NCI-H2227 (cell line): ENCODE measurements at regions not wholly inside any gene's neighbourhood (a gene's known extent, or its start where the extent isn't known, plus 50 kb on each side); places are given as distances from the start of the nearest gene placed in this dataset.

Experiments
- DNase-seq: peaks from one replicate; lab custom pipeline; 2025; ENCODE audit not compliant: unreplicated experiment; lab: John Stamatoyannopoulos, UW

DNA sequence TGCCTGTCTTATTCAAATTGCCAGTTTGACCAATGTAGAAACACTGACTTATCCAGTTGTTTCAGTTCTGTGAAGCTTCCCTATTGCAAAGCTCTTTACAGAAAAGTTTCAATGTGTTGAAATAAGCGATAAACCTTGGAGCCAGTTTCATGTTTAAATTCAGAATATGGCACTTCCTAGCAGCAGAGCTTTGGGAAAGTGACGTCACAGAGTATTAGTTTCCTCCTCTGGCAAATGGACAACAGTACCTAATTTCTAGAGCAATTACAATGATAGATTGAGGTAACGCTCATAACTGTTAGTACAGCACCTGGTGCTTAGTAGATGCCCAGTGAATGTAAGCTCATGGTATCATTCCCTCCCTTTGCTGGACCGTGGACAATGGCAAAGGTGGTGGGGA lies 527.5 kb upstream of the DAB1 start:
- DNase-seq: no peak

DNA sequence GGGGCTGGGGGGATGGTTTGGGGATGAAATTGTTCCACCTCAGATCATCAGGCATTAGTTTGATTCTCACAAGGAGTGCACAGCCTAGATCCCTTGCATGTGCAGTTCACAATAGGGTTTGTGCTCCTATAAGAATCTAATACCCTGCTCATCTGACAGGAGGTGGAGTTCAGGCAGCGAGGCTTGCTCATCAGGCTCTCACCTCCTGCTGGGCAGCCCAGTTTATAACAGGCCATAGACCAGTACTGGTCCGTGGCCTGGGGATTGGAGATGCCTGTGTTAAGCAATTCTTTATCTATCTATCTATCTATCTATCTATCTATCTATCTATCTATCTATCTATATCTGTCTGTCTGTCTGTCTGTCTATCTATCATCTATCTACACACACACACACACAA lies 525.3 kb upstream of the DAB1 start:
- no peak for DNase-seq

DNA sequence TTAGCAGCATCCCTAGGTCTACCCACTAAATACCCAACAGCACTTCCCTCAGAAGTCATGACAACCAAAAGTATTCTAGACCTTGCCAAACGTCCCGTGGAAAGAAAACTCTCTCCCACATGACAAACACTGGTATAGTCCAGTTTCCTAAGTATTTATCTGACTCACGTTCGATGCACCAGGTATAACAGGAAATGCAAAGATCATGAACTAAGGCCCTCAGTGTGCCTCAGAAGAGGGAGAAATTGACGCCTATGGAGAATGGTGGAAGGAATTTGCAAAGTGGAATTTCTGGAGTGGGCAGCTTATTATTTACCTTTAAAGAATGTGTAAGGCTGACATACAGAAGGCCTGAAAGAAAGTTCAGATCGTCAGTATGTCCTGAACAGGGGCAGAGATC lies 523.6 kb upstream of the DAB1 start:
- DNase-seq: no peak

- no peak for DNase-seq
Measured at GRCh38 chr1:57945045-57945444, 521.2 kb upstream of the DAB1 start.

DNA sequence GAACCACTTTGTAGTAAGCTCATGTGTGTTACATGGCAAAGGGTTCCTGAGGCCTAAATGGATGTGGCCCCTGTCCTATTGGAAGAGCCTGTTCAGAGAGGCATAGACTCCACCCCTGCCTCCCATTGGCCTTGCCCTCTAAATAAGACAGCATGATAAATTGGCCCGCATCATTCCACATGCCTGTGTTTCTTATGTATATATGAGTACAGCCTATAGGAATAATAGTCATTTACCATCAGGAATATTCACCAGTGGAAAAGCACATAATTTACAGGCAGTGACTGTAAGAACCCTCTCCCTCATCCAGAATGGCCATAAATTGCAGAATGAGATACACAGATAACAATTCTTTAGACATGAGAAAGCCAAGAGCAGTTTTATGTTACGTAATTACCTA lies 519.5 kb upstream of the DAB1 start:
- no peak for DNase-seq

DNA sequence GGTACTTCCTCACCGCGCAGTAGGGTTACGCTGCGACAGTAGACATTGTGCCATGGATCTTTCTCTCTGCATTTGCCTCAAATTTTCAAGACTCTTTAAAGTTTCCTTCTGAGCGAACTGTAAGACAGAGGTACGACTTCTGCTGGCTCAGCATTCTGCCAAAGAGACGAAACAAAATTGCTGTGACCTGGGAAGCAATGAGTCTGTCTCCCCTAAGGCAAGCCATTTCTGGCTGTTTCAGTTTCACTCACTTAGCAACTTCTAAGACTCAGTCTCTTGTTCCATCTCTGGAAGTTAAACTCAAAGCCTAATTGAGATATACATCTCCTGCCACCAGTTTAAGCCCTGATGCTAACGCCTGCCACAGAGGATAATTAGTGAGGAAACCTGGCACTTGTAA lies 510.9 kb upstream of the DAB1 start:
- no peak for DNase-seq

GRCh38 chr1:57927003-57927402 lies 503.1 kb upstream of the DAB1 start:
- DNase-seq: no peak

DNA sequence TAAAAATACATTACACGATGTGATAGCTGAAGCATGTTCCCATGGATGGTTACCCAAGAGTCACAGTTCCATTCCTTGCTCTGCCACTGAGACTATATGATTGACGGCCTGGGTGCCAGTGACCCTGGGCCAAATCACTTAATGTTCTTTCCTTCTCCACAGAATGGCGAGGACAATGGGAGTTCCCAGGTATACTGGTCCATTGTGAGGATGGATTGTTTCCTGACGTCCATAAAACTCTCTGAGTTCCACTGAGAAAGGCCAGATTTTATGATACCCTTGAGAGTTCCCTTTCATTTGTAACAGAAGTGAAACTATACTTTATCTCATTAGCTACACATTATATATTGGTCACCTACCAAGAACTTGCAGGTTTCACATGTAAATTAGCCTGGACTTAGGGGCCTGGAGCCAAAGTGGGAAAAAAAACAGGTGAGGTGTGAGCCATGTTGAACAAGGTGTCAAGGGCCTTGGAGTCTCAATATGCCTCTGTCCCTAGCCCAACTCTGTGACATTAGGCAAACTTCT lies 502.2 kb upstream of the DAB1 start:
- DNase-seq: no peak

GRCh38 chr1:57925226-57925625 lies 501.4 kb upstream of the DAB1 start:
- no peak for DNase-seq

- DNase-seq: no peak
Measured at GRCh38 chr1:57922130-57922529, 498.3 kb upstream of the DAB1 start.

GRCh38 chr1:57916041-57916440 lies 492.2 kb upstream of the DAB1 start:
- DNase-seq: no peak

DNA sequence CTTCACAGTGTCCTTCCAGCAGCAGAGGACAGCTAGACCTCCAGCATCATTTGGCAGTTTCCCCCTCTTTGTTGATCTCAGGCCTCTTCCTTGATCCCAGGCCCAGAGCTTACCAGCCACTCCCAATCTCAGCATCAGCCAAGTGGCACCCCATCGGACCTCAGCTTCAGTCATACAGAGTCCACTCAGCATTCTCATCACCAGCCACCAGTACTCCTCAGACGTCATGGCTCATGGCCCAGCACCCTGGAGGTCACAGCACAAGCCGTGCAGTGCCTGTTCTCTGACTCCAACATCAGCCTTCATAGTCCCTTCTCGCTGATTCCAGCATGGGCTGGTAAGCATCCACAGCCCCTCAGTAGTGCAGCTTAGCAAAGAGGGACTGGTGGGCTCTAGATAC lies 487.6 kb upstream of the DAB1 start:
- DNase-seq: no peak

DNA sequence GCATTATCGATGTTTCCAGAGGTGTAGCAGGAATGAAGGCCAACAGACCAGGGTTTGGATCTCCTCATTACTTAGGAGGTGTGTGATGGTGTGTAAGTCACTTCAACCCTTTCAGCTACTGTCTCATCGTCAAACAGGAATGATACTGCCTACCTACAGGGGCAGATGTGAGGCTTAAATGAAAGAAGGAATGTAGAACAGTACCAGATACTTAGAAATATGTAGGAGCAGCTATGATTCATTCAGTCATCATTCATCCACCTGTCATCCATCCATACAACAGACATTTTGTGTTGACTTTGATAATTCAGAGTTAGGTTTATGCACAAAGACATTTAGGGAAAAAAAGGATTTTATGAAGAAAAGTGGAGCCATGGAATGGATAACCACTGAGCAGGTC lies 486.9 kb upstream of the DAB1 start:
- DNase-seq: peak; percentile 26

- peak; percentile 51 for DNase-seq
Measured at GRCh38 chr1:57910305-57910704, 486.4 kb upstream of the DAB1 start.

GRCh38 chr1:57908147-57908890 lies 484.5 kb upstream of the DAB1 start:
- peak; percentile 21 for DNase-seq

DNA sequence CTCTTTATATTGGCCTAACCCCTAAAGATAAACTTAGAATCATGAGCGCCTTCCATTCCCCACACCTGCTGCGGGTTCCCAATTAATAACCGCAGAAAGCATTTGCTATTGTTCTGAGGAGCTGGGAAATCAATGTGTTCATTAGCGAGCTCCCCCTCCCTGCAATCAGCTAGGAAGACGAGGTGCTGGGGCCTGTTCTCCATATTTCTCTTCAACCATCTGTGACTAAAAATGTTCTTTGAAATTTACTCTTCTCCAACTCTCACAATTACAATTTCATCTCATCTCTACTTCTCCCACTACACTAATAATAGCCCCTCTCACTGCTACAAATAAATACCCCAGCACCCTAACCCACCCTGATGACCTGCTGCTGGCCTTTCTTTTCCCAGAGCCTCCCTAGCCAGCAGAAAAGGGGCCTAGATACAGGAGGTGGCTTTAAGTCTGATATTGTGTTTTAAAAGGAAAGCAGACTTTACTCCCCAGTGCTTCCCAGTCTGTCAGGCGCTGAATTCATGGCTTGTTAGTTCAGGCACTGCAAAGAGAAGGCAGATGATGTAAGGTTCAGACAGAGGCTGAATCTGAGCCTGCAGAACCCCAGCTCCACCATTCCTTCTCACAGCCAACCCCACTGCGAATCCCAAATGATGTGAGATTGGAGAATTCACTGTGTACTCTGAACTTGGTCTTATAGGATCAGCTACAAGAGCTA lies 477.5 kb upstream of the DAB1 start:
- DNase-seq: no peak

DNA sequence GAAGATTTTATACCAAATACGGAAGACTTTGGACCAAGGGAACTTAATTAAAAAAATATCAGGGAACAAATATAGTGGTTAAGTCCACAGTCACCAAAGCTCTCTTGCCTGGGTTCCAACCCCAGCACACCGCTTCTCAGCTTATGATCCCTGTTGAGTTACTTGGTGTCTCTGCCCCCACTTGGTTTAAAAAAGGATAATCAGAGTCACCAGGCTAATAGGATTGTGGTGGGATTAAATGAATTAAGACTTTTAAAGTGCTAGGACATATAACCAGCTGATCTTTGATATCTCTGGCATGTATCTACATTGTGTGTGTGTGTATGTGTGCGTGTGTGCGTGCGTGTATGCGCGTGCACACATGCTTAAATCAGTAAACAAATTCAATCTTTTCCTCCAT lies 474.7 kb upstream of the DAB1 start:
- DNase-seq: no peak

DNA sequence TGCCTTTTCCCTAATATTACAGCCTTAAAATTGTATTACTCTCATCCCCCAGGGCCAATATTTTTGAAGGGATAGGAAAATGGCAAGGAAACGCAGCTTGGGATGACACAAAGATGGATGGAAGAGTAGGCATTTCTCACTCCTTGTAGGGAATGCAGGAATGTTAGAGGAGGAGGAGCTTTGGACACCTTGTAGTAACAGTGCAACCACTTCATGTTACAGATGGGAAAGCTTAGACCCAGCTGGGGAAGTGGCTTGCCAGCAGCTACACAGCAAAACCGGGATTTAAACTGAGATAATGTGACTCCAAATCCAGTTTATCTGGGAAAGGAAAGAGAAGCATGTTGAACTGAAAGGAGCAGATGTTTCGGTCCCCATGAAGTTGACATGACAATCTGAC lies 473.7 kb upstream of the DAB1 start:
- no peak for DNase-seq

DNA sequence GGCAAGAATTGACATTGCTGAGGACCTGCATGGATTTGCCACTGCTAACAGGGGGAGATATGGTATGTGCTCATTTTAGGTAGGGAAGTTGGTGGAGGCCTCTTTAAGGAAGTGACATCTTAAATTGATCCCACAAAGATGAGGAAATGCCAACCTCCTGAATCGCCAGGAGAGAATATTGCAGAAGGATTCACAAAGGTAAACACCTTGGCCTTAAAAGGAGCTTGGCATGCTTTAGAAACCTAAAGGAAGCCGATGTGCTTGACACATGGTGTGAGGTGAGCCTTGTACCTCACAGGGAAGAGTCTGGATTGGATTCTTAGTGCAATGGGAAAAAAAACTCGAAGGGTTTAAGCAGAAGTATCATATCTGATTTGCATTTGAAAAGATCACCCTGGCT lies 470.5 kb upstream of the DAB1 start:
- no peak for DNase-seq

- no peak for DNase-seq
Measured at GRCh38 chr1:57889676-57890320, 465.9 kb upstream of the DAB1 start.

DNA sequence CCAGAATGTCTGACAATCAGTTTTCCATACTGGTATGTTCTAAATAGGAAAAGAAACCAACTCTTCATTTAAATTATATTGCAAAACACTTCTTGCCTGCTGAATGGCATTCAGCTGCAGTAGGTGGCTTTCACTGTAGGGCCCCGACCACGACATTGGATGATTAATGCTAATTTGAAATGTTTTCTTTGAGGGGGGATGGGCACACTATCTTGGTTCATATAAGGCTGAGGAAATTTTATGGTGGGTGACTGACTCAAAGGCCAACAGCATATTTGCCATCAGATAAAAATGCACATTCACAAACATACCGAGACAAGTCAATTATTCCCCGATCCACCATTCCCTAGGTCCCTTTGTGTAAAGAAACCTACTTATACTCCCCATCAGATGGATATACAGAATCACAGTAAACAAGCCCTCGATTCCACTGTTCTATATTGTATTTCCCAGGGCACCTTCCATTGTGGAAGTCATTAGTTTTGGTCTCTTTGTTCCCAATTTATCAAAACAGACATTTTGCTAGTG lies 464.2 kb upstream of the DAB1 start:
- DNase-seq: no peak

- no peak for DNase-seq
Measured at GRCh38 chr1:57886376-57886775, 462.5 kb upstream of the DAB1 start.
